Thyroid gland (tissue), 4 donors: ENCODE measurements at regions not wholly inside any gene's neighbourhood (a gene's known extent, or its start where the extent isn't known, plus 50 kb on each side); places are given as distances from the start of the nearest gene placed in this dataset.

ENCODE experiments used
- POLR2A ChIP-seq, 2 donors: fragments of 450-650 bp; IDR thresholded peaks; one replicate each; pipeline ENCODE4 v1.6.1; 2017; ENCODE audit warnings: antibody characterized with exemption in 2 of 2, mild to moderate bottlenecking in 2 of 2, moderate library complexity in 1 of 2
- TF ChIP-seq, protein P1 (sequence below), 6 experiments: fragments of 200-600 bp in 3 of 6; fragments of 450-650 bp in 3 of 6; sonication (generic) in 3 of 6; IDR thresholded peaks; one replicate each; pipeline ENCODE4 v1.5.1; 2016 to 2019; ENCODE audit warnings: antibody characterized with exemption in 6 of 6, mild to moderate bottlenecking in 2 of 6, inconsistent platforms in 1 of 6, moderate library complexity in 1 of 6

DNA sequence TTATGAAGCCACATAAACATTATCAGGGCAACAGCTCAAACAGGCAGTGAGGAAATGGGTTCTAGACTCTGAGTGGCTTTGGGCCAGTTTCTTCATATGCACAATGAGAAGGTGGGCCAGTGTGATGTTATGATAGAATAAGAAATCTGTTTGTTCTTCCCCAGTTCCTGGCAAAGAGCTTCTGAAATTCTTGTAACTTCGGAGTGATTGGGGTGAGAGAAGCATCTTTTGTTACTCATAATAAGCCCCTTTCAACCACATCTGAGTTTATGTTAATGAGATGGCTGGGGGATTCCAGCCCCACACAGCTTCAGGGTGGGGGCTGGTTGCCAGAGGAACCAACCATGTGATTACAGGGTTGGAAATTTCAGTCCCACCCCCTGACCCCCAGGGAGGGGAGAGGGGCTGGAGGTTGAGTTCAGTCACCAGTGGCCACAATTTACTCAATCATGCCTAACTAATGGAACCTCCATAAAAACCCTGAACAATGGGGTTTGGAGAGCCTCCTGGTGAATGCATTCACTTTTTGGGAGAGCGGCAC is 57.0 kb upstream of the FRMD4B start:
- TF ChIP-seq, protein P1, sequence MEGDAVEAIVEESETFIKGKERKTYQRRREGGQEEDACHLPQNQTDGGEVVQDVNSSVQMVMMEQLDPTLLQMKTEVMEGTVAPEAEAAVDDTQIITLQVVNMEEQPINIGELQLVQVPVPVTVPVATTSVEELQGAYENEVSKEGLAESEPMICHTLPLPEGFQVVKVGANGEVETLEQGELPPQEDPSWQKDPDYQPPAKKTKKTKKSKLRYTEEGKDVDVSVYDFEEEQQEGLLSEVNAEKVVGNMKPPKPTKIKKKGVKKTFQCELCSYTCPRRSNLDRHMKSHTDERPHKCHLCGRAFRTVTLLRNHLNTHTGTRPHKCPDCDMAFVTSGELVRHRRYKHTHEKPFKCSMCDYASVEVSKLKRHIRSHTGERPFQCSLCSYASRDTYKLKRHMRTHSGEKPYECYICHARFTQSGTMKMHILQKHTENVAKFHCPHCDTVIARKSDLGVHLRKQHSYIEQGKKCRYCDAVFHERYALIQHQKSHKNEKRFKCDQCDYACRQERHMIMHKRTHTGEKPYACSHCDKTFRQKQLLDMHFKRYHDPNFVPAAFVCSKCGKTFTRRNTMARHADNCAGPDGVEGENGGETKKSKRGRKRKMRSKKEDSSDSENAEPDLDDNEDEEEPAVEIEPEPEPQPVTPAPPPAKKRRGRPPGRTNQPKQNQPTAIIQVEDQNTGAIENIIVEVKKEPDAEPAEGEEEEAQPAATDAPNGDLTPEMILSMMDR (IDR thresholded peaks at IDR 0.05) = no peak
- no peak for TF ChIP-seq POLR2A (IDR thresholded peaks at IDR 0.05)
